ENCODE measurements at regions not wholly inside any gene's neighbourhood (a gene's known extent, or its start where the extent isn't known, plus 50 kb on each side); places are given as distances from the start of the nearest gene placed in this dataset.

GRCh38 chr1:96036763-96037162 is 684.8 kb upstream of the PTBP2 start:
- no peaks in the 10 kb centered on the region for H3K4me1 ChIP-seq (replicated peaks in 1 of 2; ENCODE audit: control insufficient read depth in 2 of 2, insufficient read depth in 2 of 2, low read length in 2 of 2)
- no peak overlapping the region for H3K27ac ChIP-seq (ENCODE audit: extremely low read depth, low read depth, low read length)
- BruUV-seq (replicated peaks), result no TSS peak
- H4K20me1 ChIP-seq (replicated peaks; ENCODE audit: control insufficient read depth, insufficient read depth, low read length), result no peaks in the 10 kb centered on the region
- ChIA-PET POLR2A (no interaction called here), CTCF (ENCODE audit: low intra/inter-chr PET ratio) (no interaction called here)
- no peaks in the 10 kb centered on the region for H3K36me3 ChIP-seq (ENCODE audit: control insufficient read depth, insufficient read depth, low read length)
- DNase-seq (ENCODE audit: extremely low read depth in 1 of 4, low spot score in 3 of 4) (no peak), FAIRE-seq (no peak), ATAC-seq (no peak)
- H3K27me3 ChIP-seq (ENCODE audit: control insufficient read depth in 2 of 2, insufficient read depth in 2 of 2, low read length in 2 of 2), result no peaks in the 10 kb centered on the region
- no peaks in the 10 kb centered on the region for H3K79me2 ChIP-seq (ENCODE audit: control insufficient read depth, insufficient read depth, low read length)
- intact Hi-C loops (cut with micrococcal nuclease), result no loop called here
- no peak for TF ChIP-seq ZNF696 (CRISPR knock-in tag; conservative IDR thresholded peaks at IDR 0.05)
- no peak for TF ChIP-seq BDP1 (IDR thresholded peaks at IDR 0.05; ENCODE audit: insufficient read depth, insufficient read length)
- no peak for TF ChIP-seq GABPB2 (CRISPR knock-in tag; conservative IDR thresholded peaks at IDR 0.05)
- no peak for TF ChIP-seq ZC3H4 (CRISPR knock-in tag; IDR thresholded peaks at IDR 0.05; ENCODE audit: borderline replicate concordance)
- TF ChIP-seq ZNF274 (IDR thresholded peaks at IDR 0.05; ENCODE audit: borderline replicate concordance, low read depth, low read length), result no peak
- TF ChIP-seq ZBTB8A (IDR thresholded peaks at IDR 0.05; ENCODE audit: partially characterized antibody), result no peak
- no peaks in the 10 kb centered on the region for H3K9me1 ChIP-seq (ENCODE audit: control insufficient read depth, insufficient read depth, low read length)
- no peaks in the 10 kb centered on the region for H3K9me3 ChIP-seq (replicated peaks; ENCODE audit: control insufficient read depth, insufficient read depth, low read depth, low read length)
- H3K9ac ChIP-seq (ENCODE audit: insufficient read depth in 1 of 2, low read depth in 2 of 2, low read length in 2 of 2), result no peak overlapping the region
- WGBS (ENCODE audit: insufficient coverage, low coverage, missing lambda C conversion rate), result 0% methylated on average over 3 of the region's 3 CpGs
- in situ Hi-C loops (cut with MboI), result no loop called here
- H3K4me2 ChIP-seq (ENCODE audit: insufficient read depth, low read length), result no peak overlapping the region
- no peak overlapping the region for H2AFZ ChIP-seq (ENCODE audit: low read depth, low read length)
- no peak overlapping the region for H3K4me3 ChIP-seq

GRCh38 chr1:96038636-96039035 is 682.9 kb upstream of the PTBP2 start:
- 0% methylated on average over 1 of the region's 1 CpG for whole genome bisulfite sequencing (ENCODE audit: insufficient coverage, low coverage, missing lambda C conversion rate)
- no peak overlapping the region for H3K4me3 ChIP-seq
- POLR2A ChIA-PET, result no interaction called here
- no TSS peak for BruUV-seq (replicated peaks)
- DNase-seq (ENCODE audit: extremely low read depth in 1 of 4, low spot score in 3 of 4) (no peak), ATAC-seq (no peak), FAIRE-seq (no peak)
- CTCF ChIA-PET (ENCODE audit: low intra/inter-chr PET ratio), result no interaction called here
- no peaks in the 10 kb centered on the region for H3K4me1 ChIP-seq (replicated peaks in 1 of 2; ENCODE audit: control insufficient read depth in 2 of 2, insufficient read depth in 2 of 2, low read length in 2 of 2)
- H3K9me1 ChIP-seq (ENCODE audit: control insufficient read depth, insufficient read depth, low read length), result no peaks in the 10 kb centered on the region
- no peak overlapping the region for H3K27ac ChIP-seq (ENCODE audit: extremely low read depth, low read depth, low read length)
- H4K20me1 ChIP-seq (replicated peaks; ENCODE audit: control insufficient read depth, insufficient read depth, low read length), result no peaks in the 10 kb centered on the region
- H3K79me2 ChIP-seq (ENCODE audit: control insufficient read depth, insufficient read depth, low read length), result no peaks in the 10 kb centered on the region
- no peaks in the 10 kb centered on the region for H3K9me3 ChIP-seq (replicated peaks; ENCODE audit: control insufficient read depth, insufficient read depth, low read depth, low read length)
- in situ Hi-C loops (cut with MboI) (no loop called here), intact Hi-C loops (cut with micrococcal nuclease) (no loop called here)
- H3K27me3 ChIP-seq (ENCODE audit: control insufficient read depth in 2 of 2, insufficient read depth in 2 of 2, low read length in 2 of 2), result no peaks in the 10 kb centered on the region
- H3K36me3 ChIP-seq (ENCODE audit: control insufficient read depth, insufficient read depth, low read length), result no peaks in the 10 kb centered on the region
- no peak overlapping the region for H3K4me2 ChIP-seq (ENCODE audit: insufficient read depth, low read length)
- no peak overlapping the region for H2AFZ ChIP-seq (ENCODE audit: low read depth, low read length)
- H3K9ac ChIP-seq (ENCODE audit: insufficient read depth in 1 of 2, low read depth in 2 of 2, low read length in 2 of 2), result no peak overlapping the region
- TF ChIP-seq RBM25 (IDR thresholded peaks at IDR 0.05; ENCODE audit: low read depth, low read length, severe bottlenecking) (no peak), SPI1 (IDR thresholded peaks at IDR 0.05; ENCODE audit: borderline replicate concordance, low read depth, low read length) (no peak), ZNF174 (CRISPR knock-in tag; IDR thresholded peaks at IDR 0.05) (no peak), FOXJ3 (CRISPR knock-in tag; IDR thresholded peaks at IDR 0.05) (no peak), SAFB (IDR thresholded peaks at IDR 0.05; ENCODE audit: borderline replicate concordance, low read depth, low read length) (no peak), NCOA1 (IDR thresholded peaks at IDR 0.05; ENCODE audit: low read depth) (no peak), POLR2A (conservative IDR thresholded peaks at IDR 0.05) (no peak), CREBBP (IDR thresholded peaks at IDR 0.05; ENCODE audit: low read depth, low read length) (no peak), NONO (IDR thresholded peaks at IDR 0.05; ENCODE audit: low read depth in 2 of 2, low read length in 1 of 2) (no peak), MBD2 (IDR thresholded peaks at IDR 0.05; ENCODE audit: borderline replicate concordance, low read depth) (no peak), JUND (IDR thresholded peaks at IDR 0.05; ENCODE audit: borderline replicate concordance, low read depth, low read length) (no peak), JUND (tag; IDR thresholded peaks at IDR 0.05; ENCODE audit: borderline replicate concordance, low read depth, low read length) (no peak)
- TF ChIP-seq, protein P1, sequence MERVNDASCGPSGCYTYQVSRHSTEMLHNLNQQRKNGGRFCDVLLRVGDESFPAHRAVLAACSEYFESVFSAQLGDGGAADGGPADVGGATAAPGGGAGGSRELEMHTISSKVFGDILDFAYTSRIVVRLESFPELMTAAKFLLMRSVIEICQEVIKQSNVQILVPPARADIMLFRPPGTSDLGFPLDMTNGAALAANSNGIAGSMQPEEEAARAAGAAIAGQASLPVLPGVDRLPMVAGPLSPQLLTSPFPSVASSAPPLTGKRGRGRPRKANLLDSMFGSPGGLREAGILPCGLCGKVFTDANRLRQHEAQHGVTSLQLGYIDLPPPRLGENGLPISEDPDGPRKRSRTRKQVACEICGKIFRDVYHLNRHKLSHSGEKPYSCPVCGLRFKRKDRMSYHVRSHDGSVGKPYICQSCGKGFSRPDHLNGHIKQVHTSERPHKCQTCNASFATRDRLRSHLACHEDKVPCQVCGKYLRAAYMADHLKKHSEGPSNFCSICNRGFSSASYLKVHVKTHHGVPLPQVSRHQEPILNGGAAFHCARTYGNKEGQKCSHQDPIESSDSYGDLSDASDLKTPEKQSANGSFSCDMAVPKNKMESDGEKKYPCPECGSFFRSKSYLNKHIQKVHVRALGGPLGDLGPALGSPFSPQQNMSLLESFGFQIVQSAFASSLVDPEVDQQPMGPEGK (CRISPR knock-in tag; IDR thresholded peaks at IDR 0.05; ENCODE audit: borderline replicate concordance), result no peak
